ENCODE measurements at regions not wholly inside any gene's neighbourhood (a gene's known extent, or its start where the extent isn't known, plus 50 kb on each side); places are given as distances from the start of the nearest gene placed in this dataset.

GRCh38 chr21:27681841-27682240 lies 715.0 kb upstream of the ADAMTS5 start:
- TF ChIP-seq CTCF (IDR thresholded peaks at IDR 0.05; ENCODE audit: insufficient read depth, low read length, poor library complexity, severe bottlenecking) (no peak), EZH2phosphoT487 (conservative IDR thresholded peaks at IDR 0.05; ENCODE audit: low read length) (no peak)
